ENCODE measurements at regions not wholly inside any gene's neighbourhood (a gene's known extent, or its start where the extent isn't known, plus 50 kb on each side); places are given as distances from the start of the nearest gene placed in this dataset.

DNA sequence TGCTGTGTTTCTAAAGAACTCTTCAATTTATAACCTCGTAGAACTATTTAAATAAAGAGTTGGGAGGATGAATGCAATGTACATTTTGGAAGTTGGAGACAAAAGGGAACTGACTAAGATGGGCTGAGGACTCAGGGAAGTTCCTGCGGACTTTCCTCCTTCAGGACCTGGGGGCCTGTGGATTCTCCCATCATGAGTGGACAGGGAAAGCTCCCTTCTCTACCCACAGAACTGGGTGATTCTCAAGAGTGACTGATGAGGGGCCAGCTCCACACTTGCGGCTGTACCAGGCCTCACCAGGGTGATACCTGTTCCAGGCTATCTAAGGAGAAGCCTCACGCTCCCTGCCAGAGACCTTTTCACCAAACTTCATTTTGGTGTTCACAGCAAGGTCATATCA, 143.8 kb upstream of the APCDD1 start:
- POLR2A ChIA-PET = no interaction called here
- no peak for DNase-seq (ENCODE audit: unreplicated experiment)
- Mint-ChIP-seq H3K9me3 (ENCODE audit: unreplicated experiment) (no peaks in the 10 kb centered on the region), H3K27me3 (ENCODE audit: insufficient read depth, unreplicated experiment) (no peaks in the 10 kb centered on the region), H3K4me3 (ENCODE audit: unreplicated experiment) (no peak overlapping the region), H3K27ac (ENCODE audit: low read depth, unreplicated experiment) (no peak overlapping the region), H3K4me1 (ENCODE audit: insufficient read depth, unreplicated experiment) (no peaks in the 10 kb centered on the region), H3K36me3 (ENCODE audit: insufficient read depth, unreplicated experiment) (no peaks in the 10 kb centered on the region)
- BruUV-seq (replicated peaks) = no TSS peak
- CTCF ChIA-PET = no interaction called here
- TF ChIP-seq, protein P1, sequence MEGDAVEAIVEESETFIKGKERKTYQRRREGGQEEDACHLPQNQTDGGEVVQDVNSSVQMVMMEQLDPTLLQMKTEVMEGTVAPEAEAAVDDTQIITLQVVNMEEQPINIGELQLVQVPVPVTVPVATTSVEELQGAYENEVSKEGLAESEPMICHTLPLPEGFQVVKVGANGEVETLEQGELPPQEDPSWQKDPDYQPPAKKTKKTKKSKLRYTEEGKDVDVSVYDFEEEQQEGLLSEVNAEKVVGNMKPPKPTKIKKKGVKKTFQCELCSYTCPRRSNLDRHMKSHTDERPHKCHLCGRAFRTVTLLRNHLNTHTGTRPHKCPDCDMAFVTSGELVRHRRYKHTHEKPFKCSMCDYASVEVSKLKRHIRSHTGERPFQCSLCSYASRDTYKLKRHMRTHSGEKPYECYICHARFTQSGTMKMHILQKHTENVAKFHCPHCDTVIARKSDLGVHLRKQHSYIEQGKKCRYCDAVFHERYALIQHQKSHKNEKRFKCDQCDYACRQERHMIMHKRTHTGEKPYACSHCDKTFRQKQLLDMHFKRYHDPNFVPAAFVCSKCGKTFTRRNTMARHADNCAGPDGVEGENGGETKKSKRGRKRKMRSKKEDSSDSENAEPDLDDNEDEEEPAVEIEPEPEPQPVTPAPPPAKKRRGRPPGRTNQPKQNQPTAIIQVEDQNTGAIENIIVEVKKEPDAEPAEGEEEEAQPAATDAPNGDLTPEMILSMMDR (IDR thresholded peaks at IDR 0.05; ENCODE audit: unreplicated experiment) = no peak
- intact Hi-C loops (cut with micrococcal nuclease) = no loop called here

DNA sequence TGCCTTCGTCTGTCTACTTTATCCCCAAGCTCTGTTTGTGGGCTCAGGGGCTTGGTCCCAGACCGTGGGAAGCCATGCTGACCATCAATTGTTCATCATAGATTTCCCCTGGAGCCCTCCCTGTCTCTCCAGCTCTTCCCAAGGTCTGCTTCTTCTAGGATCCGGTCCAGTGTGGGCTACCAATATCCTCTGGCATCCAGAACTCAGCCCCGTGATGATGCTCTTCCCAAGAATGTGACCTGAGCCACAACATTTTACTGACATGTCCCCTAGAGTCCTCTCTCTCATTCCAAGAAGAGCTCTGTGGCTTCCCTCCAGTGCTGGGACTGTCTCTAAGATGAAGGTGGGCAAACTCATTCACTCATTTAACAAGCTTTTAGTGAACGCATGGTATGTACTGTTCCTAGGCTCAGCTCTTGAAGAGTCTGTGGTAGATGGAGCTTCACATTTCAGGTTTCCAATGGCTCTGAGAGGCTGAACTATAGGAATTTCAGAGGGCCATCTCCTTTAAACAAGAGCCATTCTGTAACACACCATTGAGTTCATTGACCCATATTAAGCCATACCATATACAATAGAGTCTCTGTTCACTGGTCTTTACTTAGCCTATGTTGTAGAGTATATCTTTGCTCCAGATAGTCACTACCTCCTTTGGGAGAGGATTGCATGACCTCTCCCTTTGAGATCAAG, 142.0 kb upstream of the APCDD1 start:
- Mint-ChIP-seq H3K36me3 (ENCODE audit: insufficient read depth, unreplicated experiment) (no peaks in the 10 kb centered on the region), H3K4me3 (ENCODE audit: unreplicated experiment) (no peak overlapping the region), H3K9me3 (ENCODE audit: unreplicated experiment) (no peaks in the 10 kb centered on the region), H3K27me3 (ENCODE audit: insufficient read depth, unreplicated experiment) (no peaks in the 10 kb centered on the region), H3K4me1 (ENCODE audit: insufficient read depth, unreplicated experiment) (no peaks in the 10 kb centered on the region), H3K27ac (ENCODE audit: low read depth, unreplicated experiment) (no peak overlapping the region)
- no TSS peak for BruUV-seq (replicated peaks)
- ChIA-PET CTCF (interaction anchor here (0.5 kb wide), 1 partner anchor 126 kb away, joined by 4 read pairs; no protein-coding TSS in a partner anchor), POLR2A (no interaction called here)
- intact Hi-C loops (cut with micrococcal nuclease) = no loop called here
- TF ChIP-seq, protein P1 (IDR thresholded peaks at IDR 0.05; ENCODE audit: unreplicated experiment) = no peak
- no peak for DNase-seq (ENCODE audit: unreplicated experiment)

DNA sequence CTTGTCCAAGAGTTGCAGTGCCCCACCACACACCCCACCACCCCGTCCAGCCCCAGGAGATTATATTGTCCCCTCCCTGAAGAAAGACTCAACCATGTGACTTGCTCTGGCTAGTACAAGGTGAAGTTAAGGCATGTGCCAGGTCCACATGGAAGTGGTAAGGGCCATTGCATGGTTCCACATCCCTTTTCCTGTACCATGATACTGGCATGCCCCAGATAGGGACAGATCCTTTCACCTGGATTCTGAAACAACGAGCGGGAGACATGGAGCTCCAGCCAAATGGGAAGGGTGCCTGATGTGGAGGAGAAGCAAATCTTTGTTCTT, 141.5 kb upstream of the APCDD1 start:
- DNase-seq (ENCODE audit: unreplicated experiment) = no peak
- Mint-ChIP-seq H3K4me3 (ENCODE audit: unreplicated experiment) (no peak overlapping the region), H3K4me1 (ENCODE audit: insufficient read depth, unreplicated experiment) (peaks cover 4% of the 10 kb centered on the region), H3K27ac (ENCODE audit: low read depth, unreplicated experiment) (no peak overlapping the region), H3K27me3 (ENCODE audit: insufficient read depth, unreplicated experiment) (no peaks in the 10 kb centered on the region), H3K9me3 (ENCODE audit: unreplicated experiment) (no peaks in the 10 kb centered on the region), H3K36me3 (ENCODE audit: insufficient read depth, unreplicated experiment) (no peaks in the 10 kb centered on the region)
- ChIA-PET POLR2A (no interaction called here), CTCF (interaction anchor here (0.5 kb wide), 1 partner anchor 125 kb away, joined by 4 read pairs; no protein-coding TSS in a partner anchor)
- no TSS peak for BruUV-seq (replicated peaks)
- TF ChIP-seq, protein P1 (IDR thresholded peaks at IDR 0.05; ENCODE audit: unreplicated experiment) = no peak
- intact Hi-C loops (cut with micrococcal nuclease) = no loop called here

DNA sequence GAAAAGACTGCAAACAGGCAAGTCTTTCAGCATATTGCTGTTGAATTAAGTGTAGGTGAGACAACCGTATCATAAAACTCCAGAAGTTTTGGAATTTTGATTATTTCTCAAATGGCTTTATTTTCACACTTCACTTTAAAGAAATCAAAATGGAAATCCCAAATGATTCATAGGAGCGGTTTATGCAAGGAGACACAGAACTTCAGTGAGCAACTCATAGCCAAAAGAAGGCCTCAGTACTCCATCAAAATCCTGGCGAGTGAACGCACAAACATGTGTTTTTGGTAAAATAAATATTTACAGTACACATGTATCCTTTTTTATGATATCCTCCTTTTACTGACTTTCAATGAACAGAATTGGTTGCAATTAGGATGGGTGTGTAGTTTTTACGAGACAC, 140.4 kb upstream of the APCDD1 start:
- H3K4me3 Mint-ChIP-seq (ENCODE audit: unreplicated experiment) = no peak overlapping the region
- TF ChIP-seq, protein P1 (IDR thresholded peaks at IDR 0.05; ENCODE audit: unreplicated experiment) = no peak
- H3K36me3 Mint-ChIP-seq (ENCODE audit: insufficient read depth, unreplicated experiment) = no peaks in the 10 kb centered on the region
- no peak overlapping the region for H3K27ac Mint-ChIP-seq (ENCODE audit: low read depth, unreplicated experiment)
- DNase-seq (ENCODE audit: unreplicated experiment) = no peak
- H3K4me1 Mint-ChIP-seq (ENCODE audit: insufficient read depth, unreplicated experiment) = peaks cover 10% of the 10 kb centered on the region
- intact Hi-C loops (cut with micrococcal nuclease) = no loop called here
- ChIA-PET POLR2A (no interaction called here), CTCF (no interaction called here)
- H3K9me3 Mint-ChIP-seq (ENCODE audit: unreplicated experiment) = no peaks in the 10 kb centered on the region
- no TSS peak for BruUV-seq (replicated peaks)
- H3K27me3 Mint-ChIP-seq (ENCODE audit: insufficient read depth, unreplicated experiment) = no peaks in the 10 kb centered on the region
